WTC11 (cell line): ENCODE measurements at regions not wholly inside any gene's neighbourhood (a gene's known extent, or its start where the extent isn't known, plus 50 kb on each side); places are given as distances from the start of the nearest gene placed in this dataset.

Source experiments
- ATAC-seq: fragments of 200-7000 bp; cut with Tn5 transposase; 2 replicates; pipeline ENCODE4 v1.10.0; 2021; ENCODE audit warnings: mild to moderate bottlenecking, moderate library complexity
- CTCF ChIA-PET: fragments of 300-600 bp; sonication (Branson Sonifier 250); formaldehyde crosslinking; loops from one replicate; lab custom pipeline; 2021; ENCODE audit warnings: antibody characterized with exemption; lab: Charles Lee
- POLR2A ChIA-PET: fragments of 350-600 bp; sonication (Branson Sonifier 250); formaldehyde crosslinking; loops from one replicate; lab custom pipeline; 2021; ENCODE audit warnings: antibody characterized with exemption; lab: Charles Lee
- DNase-seq: peaks from one replicate; pipeline ENCODE4 v3.0.0; 2021; ENCODE audit warnings: low spot score
- H3K27ac Mint-ChIP-seq: 2 replicates; pipeline ENCODE4 v1.8.0; 2021; ENCODE audit warnings: mixed read lengths
- H3K27me3 Mint-ChIP-seq: 2 replicates; pipeline ENCODE4 v1.8.0; 2021; ENCODE audit warnings: low read depth, mild to moderate bottlenecking, moderate library complexity, mixed read lengths
- H3K36me3 Mint-ChIP-seq: 2 replicates; pipeline ENCODE4 v1.8.0; 2021; ENCODE audit warnings: mixed read lengths
- H3K4me1 Mint-ChIP-seq: 2 replicates; pipeline ENCODE4 v1.8.0; 2022; ENCODE audit warnings: mixed read lengths
- H3K4me3 Mint-ChIP-seq: 2 replicates; pipeline ENCODE4 v1.8.0; 2021; ENCODE audit warnings: mild to moderate bottlenecking, moderate library complexity, mixed read lengths
- H3K9me3 Mint-ChIP-seq: 2 replicates; pipeline ENCODE4 v1.8.0; 2021; ENCODE audit warnings: mixed read lengths
- CREB1 ChIP-seq: sonication (generic); formaldehyde crosslinking; IDR thresholded peaks from 2 replicates; pipeline ENCODE4 v1.8.0; 2023; ENCODE audit warnings: mild to moderate bottlenecking, missing genetic modification reagents
- E2F1 ChIP-seq: sonication (generic); formaldehyde crosslinking; IDR thresholded peaks from 2 replicates; pipeline ENCODE4 v1.8.0; 2022; ENCODE audit warnings: mild to moderate bottlenecking, missing genetic modification reagents
- E2F4 ChIP-seq: sonication (generic); formaldehyde crosslinking; IDR thresholded peaks from 2 replicates; pipeline ENCODE4 v1.8.1; 2022; ENCODE audit warnings: low read depth, mild to moderate bottlenecking, moderate library complexity, missing genetic modification reagents, borderline replicate concordance
- ETV6 ChIP-seq: sonication (generic); formaldehyde crosslinking; IDR thresholded peaks from 2 replicates; pipeline ENCODE4 v1.8.1; 2022; ENCODE audit warnings: mild to moderate bottlenecking, missing genetic modification reagents
- FOXJ3 ChIP-seq: sonication (generic); formaldehyde crosslinking; IDR thresholded peaks from 2 replicates; pipeline ENCODE4 v1.9.0; 2021; ENCODE audit warnings: missing genetic modification reagents, mild to moderate bottlenecking, borderline replicate concordance
- GRHL2 ChIP-seq: fragments of 250-450 bp; sonication (Bioruptor Pico); IDR thresholded peaks from 2 replicates; pipeline ENCODE4 v1.8.0; 2022; ENCODE audit warnings: mild to moderate bottlenecking, moderate library complexity; ENCODE audit not compliant: insufficient replicate concordance, severe bottlenecking
- GTF2I ChIP-seq: fragments of 250-450 bp; sonication (Bioruptor Pico); conservative IDR thresholded peaks from 2 replicates; pipeline ENCODE4 v1.4.0; 2021; ENCODE audit warnings: mild to moderate bottlenecking
- JAZF1 ChIP-seq: fragments of 250-450 bp; sonication (Bioruptor Pico); IDR thresholded peaks from 2 replicates; pipeline ENCODE4 v1.9.0; 2021; ENCODE audit warnings: moderate library complexity, mild to moderate bottlenecking, inconsistent platforms
- NFYB ChIP-seq: sonication (generic); formaldehyde crosslinking; conservative IDR thresholded peaks from 2 replicates; pipeline ENCODE4 v1.8.0; 2022; ENCODE audit warnings: low read depth, missing genetic modification reagents
- PRRX2 ChIP-seq: fragments of 250-450 bp; sonication (Bioruptor Pico); IDR thresholded peaks from 2 replicates; pipeline ENCODE4 v1.8.0; 2021; ENCODE audit warnings: mild to moderate bottlenecking
- RELA ChIP-seq: sonication (generic); formaldehyde crosslinking; IDR thresholded peaks from 2 replicates; pipeline ENCODE4 v1.8.1; 2022; ENCODE audit warnings: missing genetic modification reagents, mild to moderate bottlenecking, borderline replicate concordance
- SMAD3 ChIP-seq: sonication (generic); formaldehyde crosslinking; IDR thresholded peaks from 2 replicates; pipeline ENCODE4 v1.8.0; 2022; ENCODE audit warnings: missing genetic modification reagents, mild to moderate bottlenecking, borderline replicate concordance
- SMAD4 ChIP-seq: sonication (generic); formaldehyde crosslinking; IDR thresholded peaks from 2 replicates; pipeline ENCODE4 v1.8.0; 2022; ENCODE audit warnings: mild to moderate bottlenecking, missing genetic modification reagents
- SOX15 ChIP-seq: fragments of 250-450 bp; sonication (Bioruptor Pico); IDR thresholded peaks from 2 replicates; pipeline ENCODE4 v1.9.0; 2021; ENCODE audit warnings: mild to moderate bottlenecking
- TCF7 ChIP-seq: sonication (generic); formaldehyde crosslinking; IDR thresholded peaks from 2 replicates; pipeline ENCODE4 v1.8.0; 2022; ENCODE audit warnings: mild to moderate bottlenecking, low read depth, missing genetic modification reagents, moderate library complexity
- ZNF121 ChIP-seq: sonication (generic); formaldehyde crosslinking; IDR thresholded peaks from 2 replicates; pipeline ENCODE4 v1.8.0; 2023; ENCODE audit warnings: missing genetic modification reagents
- ZNF232 ChIP-seq: sonication (generic); formaldehyde crosslinking; IDR thresholded peaks from 2 replicates; pipeline ENCODE4 v1.8.0; 2022; ENCODE audit warnings: mild to moderate bottlenecking, missing genetic modification reagents
- ZNF263 ChIP-seq: sonication (generic); formaldehyde crosslinking; IDR thresholded peaks from 2 replicates; pipeline ENCODE4 v1.8.1; 2022; ENCODE audit warnings: low read depth, mild to moderate bottlenecking, moderate library complexity, missing genetic modification reagents
- TF ChIP-seq, protein P1 (sequence below): sonication (generic); formaldehyde crosslinking; IDR thresholded peaks from 2 replicates; pipeline ENCODE4 v1.8.1; 2023; ENCODE audit warnings: mild to moderate bottlenecking, missing genetic modification reagents
- TF ChIP-seq, protein P2 (sequence below): sonication (generic); formaldehyde crosslinking; IDR thresholded peaks from 2 replicates; pipeline ENCODE4 v1.8.0; 2022; ENCODE audit warnings: mild to moderate bottlenecking, missing genetic modification reagents
- TF ChIP-seq, protein P3 (sequence below): sonication (generic); formaldehyde crosslinking; IDR thresholded peaks from 2 replicates; pipeline ENCODE4 v1.8.0; 2022; ENCODE audit warnings: mild to moderate bottlenecking, missing genetic modification reagents
- TF ChIP-seq, protein P4 (sequence below): sonication (generic); formaldehyde crosslinking; IDR thresholded peaks from 2 replicates; pipeline ENCODE4 v1.8.0; 2023; ENCODE audit warnings: missing genetic modification reagents, mild to moderate bottlenecking, borderline replicate concordance

GRCh38 chr10:52391927-52392602 is 78.0 kb downstream of the DKK1 start:
- Mint-ChIP-seq H3K4me3 (no peak overlapping the region), H3K4me1 (no peaks in the 10 kb centered on the region), H3K27ac (no peak overlapping the region; the same call in 1 of the 2 replicates), H3K27me3 (peaks cover 5% of the 10 kb centered on the region)
- DNase-seq = no peak
- POLR2A ChIA-PET = no interaction called here
- CTCF ChIA-PET = interaction anchor here (1.3 kb wide), 1 partner anchor 78 kb away, joined by 3 read pairs; the partner anchor contains the start of gene DKK1
- TF ChIP-seq TCF7 = no peak
- TF ChIP-seq E2F1 (CRISPR knock-in tag) = no peak
- no peak for TF ChIP-seq GTF2I (CRISPR knock-in tag)
- no peak for TF ChIP-seq FOXJ3 (CRISPR knock-in tag)
- TF ChIP-seq RELA (CRISPR knock-in tag) = no peak
- TF ChIP-seq E2F4 (CRISPR knock-in tag) = no peak
- TF ChIP-seq, protein P1, sequence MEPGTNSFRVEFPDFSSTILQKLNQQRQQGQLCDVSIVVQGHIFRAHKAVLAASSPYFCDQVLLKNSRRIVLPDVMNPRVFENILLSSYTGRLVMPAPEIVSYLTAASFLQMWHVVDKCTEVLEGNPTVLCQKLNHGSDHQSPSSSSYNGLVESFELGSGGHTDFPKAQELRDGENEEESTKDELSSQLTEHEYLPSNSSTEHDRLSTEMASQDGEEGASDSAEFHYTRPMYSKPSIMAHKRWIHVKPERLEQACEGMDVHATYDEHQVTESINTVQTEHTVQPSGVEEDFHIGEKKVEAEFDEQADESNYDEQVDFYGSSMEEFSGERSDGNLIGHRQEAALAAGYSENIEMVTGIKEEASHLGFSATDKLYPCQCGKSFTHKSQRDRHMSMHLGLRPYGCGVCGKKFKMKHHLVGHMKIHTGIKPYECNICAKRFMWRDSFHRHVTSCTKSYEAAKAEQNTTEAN (CRISPR knock-in tag) = no peak
- no peak for TF ChIP-seq ZNF263
- TF ChIP-seq SMAD4 (CRISPR knock-in tag) = no peak
- no peak for TF ChIP-seq SMAD3 (CRISPR knock-in tag)
- no peak for TF ChIP-seq JAZF1 (CRISPR knock-in tag)
- TF ChIP-seq NFYB (CRISPR knock-in tag) = no peak
- no peak for TF ChIP-seq SOX15 (CRISPR knock-in tag)
- no peak for TF ChIP-seq ETV6
- no peak for TF ChIP-seq CREB1 (CRISPR knock-in tag)
- TF ChIP-seq PRRX2 (CRISPR knock-in tag) = no peak
- no peak for TF ChIP-seq GRHL2 (CRISPR knock-in tag)
- TF ChIP-seq, protein P2, sequence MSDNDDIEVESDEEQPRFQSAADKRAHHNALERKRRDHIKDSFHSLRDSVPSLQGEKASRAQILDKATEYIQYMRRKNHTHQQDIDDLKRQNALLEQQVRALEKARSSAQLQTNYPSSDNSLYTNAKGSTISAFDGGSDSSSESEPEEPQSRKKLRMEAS (CRISPR knock-in tag) = no peak
- TF ChIP-seq ZNF232 (CRISPR knock-in tag) = no peak
- TF ChIP-seq ZNF121 = no peak
- TF ChIP-seq, all 79 proteins: peak for 0
- Mint-ChIP-seq H3K36me3 (no peaks in the 10 kb centered on the region), H3K9me3 (no peaks in the 10 kb centered on the region)
- ATAC-seq = no peak

- ChIA-PET CTCF (no interaction called here), POLR2A (no interaction called here)
- H3K4me3 Mint-ChIP-seq = no peak overlapping the region
- no peaks in the 10 kb centered on the region for H3K4me1 Mint-ChIP-seq
- no peak for ATAC-seq
- peaks cover 2% of the 10 kb centered on the region for H3K27me3 Mint-ChIP-seq
- no peak overlapping the region for H3K27ac Mint-ChIP-seq
- no peak for DNase-seq
- no peaks in the 10 kb centered on the region for H3K36me3 Mint-ChIP-seq
- TF ChIP-seq, protein P3, sequence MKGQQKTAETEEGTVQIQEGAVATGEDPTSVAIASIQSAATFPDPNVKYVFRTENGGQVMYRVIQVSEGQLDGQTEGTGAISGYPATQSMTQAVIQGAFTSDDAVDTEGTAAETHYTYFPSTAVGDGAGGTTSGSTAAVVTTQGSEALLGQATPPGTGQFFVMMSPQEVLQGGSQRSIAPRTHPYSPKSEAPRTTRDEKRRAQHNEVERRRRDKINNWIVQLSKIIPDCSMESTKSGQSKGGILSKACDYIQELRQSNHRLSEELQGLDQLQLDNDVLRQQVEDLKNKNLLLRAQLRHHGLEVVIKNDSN (CRISPR knock-in tag) = no peak
- TF ChIP-seq, protein P4, sequence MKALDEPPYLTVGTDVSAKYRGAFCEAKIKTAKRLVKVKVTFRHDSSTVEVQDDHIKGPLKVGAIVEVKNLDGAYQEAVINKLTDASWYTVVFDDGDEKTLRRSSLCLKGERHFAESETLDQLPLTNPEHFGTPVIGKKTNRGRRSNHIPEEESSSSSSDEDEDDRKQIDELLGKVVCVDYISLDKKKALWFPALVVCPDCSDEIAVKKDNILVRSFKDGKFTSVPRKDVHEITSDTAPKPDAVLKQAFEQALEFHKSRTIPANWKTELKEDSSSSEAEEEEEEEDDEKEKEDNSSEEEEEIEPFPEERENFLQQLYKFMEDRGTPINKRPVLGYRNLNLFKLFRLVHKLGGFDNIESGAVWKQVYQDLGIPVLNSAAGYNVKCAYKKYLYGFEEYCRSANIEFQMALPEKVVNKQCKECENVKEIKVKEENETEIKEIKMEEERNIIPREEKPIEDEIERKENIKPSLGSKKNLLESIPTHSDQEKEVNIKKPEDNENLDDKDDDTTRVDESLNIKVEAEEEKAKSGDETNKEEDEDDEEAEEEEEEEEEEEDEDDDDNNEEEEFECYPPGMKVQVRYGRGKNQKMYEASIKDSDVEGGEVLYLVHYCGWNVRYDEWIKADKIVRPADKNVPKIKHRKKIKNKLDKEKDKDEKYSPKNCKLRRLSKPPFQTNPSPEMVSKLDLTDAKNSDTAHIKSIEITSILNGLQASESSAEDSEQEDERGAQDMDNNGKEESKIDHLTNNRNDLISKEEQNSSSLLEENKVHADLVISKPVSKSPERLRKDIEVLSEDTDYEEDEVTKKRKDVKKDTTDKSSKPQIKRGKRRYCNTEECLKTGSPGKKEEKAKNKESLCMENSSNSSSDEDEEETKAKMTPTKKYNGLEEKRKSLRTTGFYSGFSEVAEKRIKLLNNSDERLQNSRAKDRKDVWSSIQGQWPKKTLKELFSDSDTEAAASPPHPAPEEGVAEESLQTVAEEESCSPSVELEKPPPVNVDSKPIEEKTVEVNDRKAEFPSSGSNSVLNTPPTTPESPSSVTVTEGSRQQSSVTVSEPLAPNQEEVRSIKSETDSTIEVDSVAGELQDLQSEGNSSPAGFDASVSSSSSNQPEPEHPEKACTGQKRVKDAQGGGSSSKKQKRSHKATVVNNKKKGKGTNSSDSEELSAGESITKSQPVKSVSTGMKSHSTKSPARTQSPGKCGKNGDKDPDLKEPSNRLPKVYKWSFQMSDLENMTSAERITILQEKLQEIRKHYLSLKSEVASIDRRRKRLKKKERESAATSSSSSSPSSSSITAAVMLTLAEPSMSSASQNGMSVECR (CRISPR knock-in tag) = no peak
- H3K9me3 Mint-ChIP-seq = no peaks in the 10 kb centered on the region
Measured at GRCh38 chr10:52394246-52394645, 80.2 kb downstream of the DKK1 start.
